ENCODE measurements at regions not wholly inside any gene's neighbourhood (a gene's known extent, or its start where the extent isn't known, plus 50 kb on each side); places are given as distances from the start of the nearest gene placed in this dataset.
A peak's percentile ranks its signal among the peaks of the same experiment; 100 is the strongest.

GRCh38 chr21:35291973-35292627 lies 243.0 kb upstream of the RUNX1 start:
- TF ChIP-seq, protein P1, sequence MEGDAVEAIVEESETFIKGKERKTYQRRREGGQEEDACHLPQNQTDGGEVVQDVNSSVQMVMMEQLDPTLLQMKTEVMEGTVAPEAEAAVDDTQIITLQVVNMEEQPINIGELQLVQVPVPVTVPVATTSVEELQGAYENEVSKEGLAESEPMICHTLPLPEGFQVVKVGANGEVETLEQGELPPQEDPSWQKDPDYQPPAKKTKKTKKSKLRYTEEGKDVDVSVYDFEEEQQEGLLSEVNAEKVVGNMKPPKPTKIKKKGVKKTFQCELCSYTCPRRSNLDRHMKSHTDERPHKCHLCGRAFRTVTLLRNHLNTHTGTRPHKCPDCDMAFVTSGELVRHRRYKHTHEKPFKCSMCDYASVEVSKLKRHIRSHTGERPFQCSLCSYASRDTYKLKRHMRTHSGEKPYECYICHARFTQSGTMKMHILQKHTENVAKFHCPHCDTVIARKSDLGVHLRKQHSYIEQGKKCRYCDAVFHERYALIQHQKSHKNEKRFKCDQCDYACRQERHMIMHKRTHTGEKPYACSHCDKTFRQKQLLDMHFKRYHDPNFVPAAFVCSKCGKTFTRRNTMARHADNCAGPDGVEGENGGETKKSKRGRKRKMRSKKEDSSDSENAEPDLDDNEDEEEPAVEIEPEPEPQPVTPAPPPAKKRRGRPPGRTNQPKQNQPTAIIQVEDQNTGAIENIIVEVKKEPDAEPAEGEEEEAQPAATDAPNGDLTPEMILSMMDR (IDR thresholded peaks at IDR 0.05 in 4 of 5, conservative IDR thresholded peaks at IDR 0.05 in 1 of 5) = no peak
- Histone ChIP-seq H3K27me3 (no peaks in the 10 kb centered on the region), H3K4me3 (no peak overlapping the region), H3K4me1 (peaks cover 13 to 18% of the 10 kb centered on the region in 2 donors), H3K36me3 (no peaks in the 10 kb centered on the region), H3K27ac (no peak overlapping the region), H3K9me3 (peaks cover 0 to 4% (median 0%) of the 10 kb centered on the region in 3 donors)
- peak in 1 of 2 donors; percentile 79 for ATAC-seq
- in situ Hi-C loops (cut with MboI; ENCODE audit: low sequenced_read_pairs in 4 of 4) = no loop called here
- DNase-seq = no peak
- intact Hi-C loops (cut with DNase I; ENCODE audit: low total_unique reads) = no loop called here

DNA sequence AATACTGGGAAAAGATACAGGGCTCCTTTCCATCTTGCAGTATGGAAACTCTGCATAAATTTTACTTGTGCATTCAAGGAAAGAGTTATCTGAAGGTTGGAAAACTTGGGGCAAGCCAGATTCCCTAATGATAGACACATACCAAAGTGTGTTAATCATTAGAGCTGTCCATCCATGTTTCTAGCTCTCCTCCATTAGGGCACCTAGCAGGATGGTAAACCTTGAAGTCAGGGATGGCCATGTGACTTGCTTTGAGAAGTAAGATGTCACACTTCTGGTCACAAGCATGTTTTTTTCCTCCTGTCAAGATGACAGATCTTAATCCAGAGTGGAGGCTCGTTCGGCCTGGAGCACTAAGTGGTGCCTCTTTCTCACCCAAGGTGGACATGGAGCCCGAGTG lies 241.9 kb upstream of the RUNX1 start:
- in situ Hi-C loops (cut with MboI; ENCODE audit: low sequenced_read_pairs in 4 of 4) (no loop called here), intact Hi-C loops (cut with DNase I; ENCODE audit: low total_unique reads) (no loop called here)
- Histone ChIP-seq H3K27ac (no peak overlapping the region), H3K27me3 (no peaks in the 10 kb centered on the region), H3K4me1 (peaks cover 13 to 18% of the 10 kb centered on the region in 2 donors), H3K36me3 (no peaks in the 10 kb centered on the region), H3K4me3 (no peak overlapping the region), H3K9me3 (peaks cover 0 to 6% (median 0%) of the 10 kb centered on the region in 3 donors)
- TF ChIP-seq, protein P1 (IDR thresholded peaks at IDR 0.05 in 4 of 5, conservative IDR thresholded peaks at IDR 0.05 in 1 of 5) = no peak
- no peak for TF ChIP-seq POLR2A (IDR thresholded peaks at IDR 0.05)
- ATAC-seq (no peak), DNase-seq (no peak)

- peaks cover 0 to 6% (median 0%) of the 10 kb centered on the region in 3 donors for H3K9me3 ChIP-seq
- TF ChIP-seq POLR2A (IDR thresholded peaks at IDR 0.05) = no peak
- TF ChIP-seq, protein P1 (IDR thresholded peaks at IDR 0.05 in 4 of 5, conservative IDR thresholded peaks at IDR 0.05 in 1 of 5) = no peak
- ATAC-seq (no peak), DNase-seq (no peak)
- H3K4me1 ChIP-seq = peaks cover 6 to 17% of the 10 kb centered on the region in 2 donors
- H3K27ac ChIP-seq = no peak overlapping the region
- no peak overlapping the region for H3K4me3 ChIP-seq
- in situ Hi-C loops (cut with MboI; ENCODE audit: low sequenced_read_pairs in 4 of 4) = no loop called here
- intact Hi-C loops (cut with DNase I; ENCODE audit: low total_unique reads) = no loop called here
- H3K36me3 ChIP-seq = no peaks in the 10 kb centered on the region
- H3K27me3 ChIP-seq = no peaks in the 10 kb centered on the region
Measured at GRCh38 chr21:35288238-35288637, 239.1 kb upstream of the RUNX1 start.

GRCh38 chr21:35284199-35284598 lies 235.1 kb upstream of the RUNX1 start:
- Histone ChIP-seq H3K27ac (no peak overlapping the region), H3K4me1 (peaks cover 0 to 8% of the 10 kb centered on the region in 2 donors), H3K27me3 (no peaks in the 10 kb centered on the region), H3K9me3 (peaks cover 0 to 6% (median 0%) of the 10 kb centered on the region in 3 donors), H3K36me3 (no peaks in the 10 kb centered on the region), H3K4me3 (no peak overlapping the region)
- ATAC-seq = peak in 1 of 2 donors; percentile 55
- TF ChIP-seq POLR2A (IDR thresholded peaks at IDR 0.05) = no peak
- TF ChIP-seq, protein P1 (IDR thresholded peaks at IDR 0.05 in 4 of 5, conservative IDR thresholded peaks at IDR 0.05 in 1 of 5) = no peak
- in situ Hi-C loops (cut with MboI; ENCODE audit: low sequenced_read_pairs in 4 of 4) = no loop called here
- peak in 1 of 2 donors; percentile 24 for DNase-seq
- intact Hi-C loops (cut with DNase I; ENCODE audit: low total_unique reads) = no loop called here

GRCh38 chr21:35282944-35283343 lies 233.8 kb upstream of the RUNX1 start:
- in situ Hi-C loops (cut with MboI; ENCODE audit: low sequenced_read_pairs in 4 of 4) = no loop called here
- no peak overlapping the region for H3K27ac ChIP-seq
- DNase-seq = no peak

More at GRCh38 chr21:35282944-35283343, 233.8 kb upstream of the RUNX1 start:
- no peaks in the 10 kb centered on the region for H3K27me3 ChIP-seq
- peaks cover 0 to 6% (median 0%) of the 10 kb centered on the region in 3 donors for H3K9me3 ChIP-seq
- TF ChIP-seq POLR2A (IDR thresholded peaks at IDR 0.05) = no peak
- TF ChIP-seq, protein P1 (IDR thresholded peaks at IDR 0.05 in 4 of 5, conservative IDR thresholded peaks at IDR 0.05 in 1 of 5) = no peak
- H3K4me3 ChIP-seq = no peak overlapping the region
- H3K36me3 ChIP-seq = no peaks in the 10 kb centered on the region
- intact Hi-C loops (cut with DNase I; ENCODE audit: low total_unique reads) = no loop called here
- H3K4me1 ChIP-seq = peaks cover 0 to 8% of the 10 kb centered on the region in 2 donors
- ATAC-seq = no peak
